ENCODE measurements at regions not wholly inside any gene's neighbourhood (a gene's known extent, or its start where the extent isn't known, plus 50 kb on each side); places are given as distances from the start of the nearest gene placed in this dataset.

DNA sequence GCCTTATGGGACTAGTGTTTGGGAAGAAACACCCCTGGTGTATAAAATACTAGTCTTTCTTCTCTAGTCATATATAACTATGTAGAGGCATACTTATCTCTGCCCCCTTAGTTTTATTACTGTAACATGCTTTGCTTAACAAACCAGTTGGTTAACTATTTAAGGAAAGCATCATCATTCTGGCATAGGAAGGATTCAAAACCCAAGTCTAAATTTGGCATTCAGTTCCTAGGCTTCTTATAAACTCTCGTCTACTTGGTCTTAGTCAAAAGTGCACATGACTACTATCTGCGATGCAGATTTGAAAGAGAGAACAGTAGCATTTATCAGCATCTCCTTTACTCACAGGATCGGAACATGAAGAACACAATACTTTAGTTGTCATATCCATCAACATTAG is 111.3 kb downstream of the MFAP3L start:
- TF ChIP-seq CTCF (IDR thresholded peaks at IDR 0.05) (no peak), POLR2A (IDR thresholded peaks at IDR 0.05) (no peak), POLR2AphosphoS5 (IDR thresholded peaks at IDR 0.05) (no peak)
